ENCODE measurements at regions not wholly inside any gene's neighbourhood (a gene's known extent, or its start where the extent isn't known, plus 50 kb on each side); places are given as distances from the start of the nearest gene placed in this dataset.

GRCh38 chr11:92804388-92804966, 165.0 kb upstream of the MTNR1B start:
- TF ChIP-seq, protein P1, sequence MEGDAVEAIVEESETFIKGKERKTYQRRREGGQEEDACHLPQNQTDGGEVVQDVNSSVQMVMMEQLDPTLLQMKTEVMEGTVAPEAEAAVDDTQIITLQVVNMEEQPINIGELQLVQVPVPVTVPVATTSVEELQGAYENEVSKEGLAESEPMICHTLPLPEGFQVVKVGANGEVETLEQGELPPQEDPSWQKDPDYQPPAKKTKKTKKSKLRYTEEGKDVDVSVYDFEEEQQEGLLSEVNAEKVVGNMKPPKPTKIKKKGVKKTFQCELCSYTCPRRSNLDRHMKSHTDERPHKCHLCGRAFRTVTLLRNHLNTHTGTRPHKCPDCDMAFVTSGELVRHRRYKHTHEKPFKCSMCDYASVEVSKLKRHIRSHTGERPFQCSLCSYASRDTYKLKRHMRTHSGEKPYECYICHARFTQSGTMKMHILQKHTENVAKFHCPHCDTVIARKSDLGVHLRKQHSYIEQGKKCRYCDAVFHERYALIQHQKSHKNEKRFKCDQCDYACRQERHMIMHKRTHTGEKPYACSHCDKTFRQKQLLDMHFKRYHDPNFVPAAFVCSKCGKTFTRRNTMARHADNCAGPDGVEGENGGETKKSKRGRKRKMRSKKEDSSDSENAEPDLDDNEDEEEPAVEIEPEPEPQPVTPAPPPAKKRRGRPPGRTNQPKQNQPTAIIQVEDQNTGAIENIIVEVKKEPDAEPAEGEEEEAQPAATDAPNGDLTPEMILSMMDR (IDR thresholded peaks at IDR 0.05) = no peak
- TF ChIP-seq POLR2A (IDR thresholded peaks at IDR 0.05) (no peak), EP300 (IDR thresholded peaks at IDR 0.05) (no peak)
